ENCODE measurements at regions not wholly inside any gene's neighbourhood (a gene's known extent, or its start where the extent isn't known, plus 50 kb on each side); places are given as distances from the start of the nearest gene placed in this dataset.
"Not testable (repeated sequence)": the region's sequence is repeated elsewhere in the genome, so short reads cannot be mapped to it uniquely, and the experiment has no call there.

DNA sequence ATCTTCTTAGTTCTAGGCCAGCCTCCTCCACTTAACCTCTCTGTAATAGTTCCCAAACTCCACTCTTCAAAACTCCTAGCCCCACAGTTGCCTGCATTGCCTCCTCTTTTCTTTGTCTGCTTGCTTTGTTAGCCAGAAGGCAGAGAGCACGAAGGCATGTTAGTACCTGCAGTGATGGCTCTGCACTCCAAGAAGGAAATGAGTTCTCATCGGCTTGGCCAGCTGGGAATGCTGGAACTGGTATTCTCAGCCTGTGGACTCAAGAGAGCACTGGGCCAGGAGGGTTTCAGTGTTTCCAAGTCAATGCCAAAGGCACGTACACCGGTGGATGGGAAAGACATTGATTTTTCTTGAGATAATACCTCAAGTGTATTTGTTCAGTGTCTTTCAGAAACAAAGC, 66.3 kb upstream of the HABP2 start:
- H3K27ac ChIP-seq = 0 out of 2 replicates have a peak overlapping the region, but pooled peaks have one; percentile 17
- TF ChIP-seq, protein P1, sequence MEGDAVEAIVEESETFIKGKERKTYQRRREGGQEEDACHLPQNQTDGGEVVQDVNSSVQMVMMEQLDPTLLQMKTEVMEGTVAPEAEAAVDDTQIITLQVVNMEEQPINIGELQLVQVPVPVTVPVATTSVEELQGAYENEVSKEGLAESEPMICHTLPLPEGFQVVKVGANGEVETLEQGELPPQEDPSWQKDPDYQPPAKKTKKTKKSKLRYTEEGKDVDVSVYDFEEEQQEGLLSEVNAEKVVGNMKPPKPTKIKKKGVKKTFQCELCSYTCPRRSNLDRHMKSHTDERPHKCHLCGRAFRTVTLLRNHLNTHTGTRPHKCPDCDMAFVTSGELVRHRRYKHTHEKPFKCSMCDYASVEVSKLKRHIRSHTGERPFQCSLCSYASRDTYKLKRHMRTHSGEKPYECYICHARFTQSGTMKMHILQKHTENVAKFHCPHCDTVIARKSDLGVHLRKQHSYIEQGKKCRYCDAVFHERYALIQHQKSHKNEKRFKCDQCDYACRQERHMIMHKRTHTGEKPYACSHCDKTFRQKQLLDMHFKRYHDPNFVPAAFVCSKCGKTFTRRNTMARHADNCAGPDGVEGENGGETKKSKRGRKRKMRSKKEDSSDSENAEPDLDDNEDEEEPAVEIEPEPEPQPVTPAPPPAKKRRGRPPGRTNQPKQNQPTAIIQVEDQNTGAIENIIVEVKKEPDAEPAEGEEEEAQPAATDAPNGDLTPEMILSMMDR (conservative IDR thresholded peaks at IDR 0.05) = no peak

DNA sequence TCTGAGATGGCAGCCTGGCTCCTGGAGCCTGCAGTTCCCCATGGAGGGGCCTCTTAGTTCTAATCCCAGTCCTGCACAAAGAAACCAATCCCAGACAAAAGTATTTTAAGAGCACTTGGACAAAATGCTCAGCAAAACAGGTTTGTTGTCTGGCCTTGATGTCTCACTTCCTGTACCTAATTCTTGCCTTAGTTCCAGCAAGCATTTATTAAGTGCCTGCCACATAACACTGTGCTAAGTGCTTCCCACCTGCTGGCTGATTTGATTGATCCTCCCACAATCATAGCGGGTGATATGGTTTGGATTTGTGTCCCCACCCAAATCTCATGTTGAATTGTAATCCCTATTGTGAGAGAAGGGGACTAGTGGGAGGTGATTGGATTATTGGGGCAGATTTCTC, 65.7 kb upstream of the HABP2 start:
- no peak overlapping the region for H3K27ac ChIP-seq
- TF ChIP-seq ZFX (IDR thresholded peaks at IDR 0.05) = no peak
- TF ChIP-seq, protein P1 (conservative IDR thresholded peaks at IDR 0.05) = no peak

DNA sequence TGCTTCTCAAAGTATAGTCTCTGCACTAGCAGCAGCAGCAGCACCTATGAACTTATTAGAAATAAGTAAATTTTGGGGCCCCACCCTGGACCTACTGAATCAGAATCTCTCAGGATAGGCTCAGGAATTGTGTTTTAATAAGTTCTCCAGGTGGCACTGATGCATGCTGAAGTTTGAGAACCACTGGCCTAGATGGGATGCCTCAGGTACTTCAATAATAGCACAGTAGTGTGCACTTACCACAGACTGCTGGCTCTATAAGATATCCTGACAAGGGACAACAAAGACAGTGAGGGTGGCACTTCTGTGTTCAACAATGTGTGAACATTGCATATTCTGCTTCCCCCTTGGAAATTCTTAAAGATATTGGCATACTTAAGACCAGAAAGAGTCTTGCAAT, 64.7 kb upstream of the HABP2 start:
- TF ChIP-seq, protein P1 (conservative IDR thresholded peaks at IDR 0.05) = no peak
- TF ChIP-seq ZFX (IDR thresholded peaks at IDR 0.05) = no peak
- no peak overlapping the region for H3K27ac ChIP-seq

DNA sequence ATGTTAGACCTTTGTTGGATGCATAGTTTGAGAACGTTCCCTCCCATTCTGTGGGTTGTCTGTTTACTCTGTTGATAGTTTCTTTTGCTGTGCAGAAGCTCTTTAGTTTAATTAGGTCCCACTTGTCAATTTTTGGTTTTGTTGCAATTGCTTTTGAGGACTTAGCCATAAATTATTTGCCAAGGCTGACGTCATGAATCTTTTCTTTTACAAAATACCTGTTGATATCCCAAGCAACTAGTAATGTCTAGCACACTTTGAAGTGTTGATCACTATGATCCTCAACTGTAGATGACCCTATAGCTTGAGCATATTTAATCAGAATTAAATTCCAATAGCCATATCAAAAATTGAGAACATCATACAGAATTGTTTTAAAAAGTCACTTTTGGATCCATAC, 63.3 kb upstream of the HABP2 start:
- not testable (repeated sequence) for H3K27ac ChIP-seq

DNA sequence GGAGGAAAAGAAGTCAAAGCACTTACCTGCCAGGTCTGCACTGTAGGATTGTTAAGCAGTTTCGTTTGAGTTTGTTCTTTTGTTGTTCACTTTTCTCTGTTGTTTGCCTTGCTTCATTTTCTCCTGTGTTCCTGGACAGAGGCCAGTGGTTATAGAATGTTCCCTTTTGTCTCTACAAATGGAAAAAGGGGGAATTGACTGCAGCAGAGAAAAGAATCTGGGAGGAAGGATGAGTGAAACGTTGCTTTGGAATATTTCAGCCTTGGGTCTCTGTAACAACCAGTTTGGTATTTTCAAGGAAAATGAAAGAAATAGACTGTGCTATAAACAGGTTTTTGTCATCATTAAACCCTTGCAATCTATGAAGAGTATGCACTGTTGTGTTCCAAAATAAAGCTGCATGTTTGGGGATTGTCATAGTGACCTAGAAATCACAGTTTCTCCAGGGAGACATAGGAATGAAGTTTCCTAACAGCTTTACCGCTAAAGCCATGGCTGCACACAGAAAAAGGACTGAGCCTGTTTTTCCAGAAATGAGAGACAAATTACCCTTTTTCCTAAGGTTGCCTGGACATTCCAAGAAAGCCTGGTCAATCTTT, 60.8 kb upstream of the HABP2 start:
- no peak for TF ChIP-seq ZFX (IDR thresholded peaks at IDR 0.05)
- TF ChIP-seq, protein P1 (conservative IDR thresholded peaks at IDR 0.05) = no peak
- no peak overlapping the region for H3K27ac ChIP-seq

DNA sequence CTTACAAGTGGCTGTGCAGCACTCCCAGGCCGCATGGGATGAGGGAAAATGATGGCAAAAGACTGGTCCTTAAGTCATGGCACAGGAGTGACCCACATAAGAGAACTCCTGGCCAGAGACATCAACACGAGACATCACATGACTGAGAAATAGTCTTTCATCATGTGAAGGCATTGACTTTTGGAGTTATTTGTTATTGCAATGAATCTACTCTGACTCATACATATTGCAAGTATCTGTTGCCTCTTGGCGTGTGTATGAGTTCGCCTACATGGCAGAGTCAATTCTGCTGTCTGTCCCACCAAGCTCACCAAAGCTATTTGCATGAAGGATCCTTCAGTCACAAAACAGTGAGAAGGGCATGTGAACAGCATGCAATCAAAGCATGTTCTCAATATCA, 59.7 kb upstream of the HABP2 start:
- H3K27ac ChIP-seq = no peak overlapping the region
- TF ChIP-seq ZFX (IDR thresholded peaks at IDR 0.05) = no peak
- TF ChIP-seq, protein P1 (conservative IDR thresholded peaks at IDR 0.05) = no peak

DNA sequence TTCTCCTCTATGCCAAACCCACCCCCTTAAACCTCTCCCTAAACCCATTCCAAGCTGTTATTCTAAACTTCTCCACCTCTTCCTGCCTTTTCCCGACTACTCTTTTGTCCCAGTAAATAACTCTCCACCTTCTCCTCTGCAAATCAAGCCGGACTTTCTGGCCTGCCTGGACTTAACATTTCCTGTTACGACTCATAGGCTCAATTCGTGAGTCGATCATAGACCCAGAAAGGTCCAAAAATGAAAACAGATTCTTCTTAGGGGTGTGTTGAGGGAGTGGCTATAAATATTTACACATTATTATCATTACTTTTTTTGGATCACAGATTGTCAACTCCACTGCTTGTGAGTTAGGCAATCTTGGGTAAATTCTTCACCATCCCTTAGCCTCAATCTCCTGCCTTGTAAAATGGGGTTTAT, 59.0 kb upstream of the HABP2 start:
- TF ChIP-seq, protein P1 (conservative IDR thresholded peaks at IDR 0.05) = no peak
- no peak for TF ChIP-seq ZFX (IDR thresholded peaks at IDR 0.05)
- no peak overlapping the region for H3K27ac ChIP-seq

DNA sequence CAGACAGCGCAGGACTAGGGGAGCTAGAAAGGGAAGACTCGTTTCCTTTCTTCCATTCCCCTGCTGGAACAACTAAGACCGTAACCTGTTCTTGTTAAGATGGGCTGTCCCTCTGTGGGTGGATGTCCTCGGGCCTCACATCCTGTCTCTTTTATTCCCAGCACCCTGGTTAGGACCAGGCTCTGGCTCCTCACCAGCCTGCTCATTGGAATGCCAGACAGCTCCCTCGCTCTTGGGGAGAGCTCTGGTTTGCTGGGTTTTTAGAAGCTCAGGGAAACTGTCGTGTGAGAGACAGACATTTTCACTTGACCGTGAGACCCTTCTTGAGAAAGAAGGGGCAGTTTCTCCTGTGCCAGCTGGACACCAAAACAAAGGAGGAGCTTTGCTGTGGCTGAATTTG, 58.1 kb upstream of the HABP2 start:
- no peak overlapping the region for H3K27ac ChIP-seq
- TF ChIP-seq ZFX (IDR thresholded peaks at IDR 0.05) = no peak
- TF ChIP-seq, protein P1 (conservative IDR thresholded peaks at IDR 0.05) = no peak

Data from C4-2B (cell line).